CD14-positive monocyte (primary cell): ENCODE measurements at regions not wholly inside any gene's neighbourhood (a gene's known extent, or its start where the extent isn't known, plus 50 kb on each side); places are given as distances from the start of the nearest gene placed in this dataset.

Experiments used
- DNase-seq, 3 donors: peaks; one replicate each; pipeline ENCODE4 v3.0.0-alpha.2; 2011 to 2022
- H2AFZ ChIP-seq: 2 replicates; pipeline ENCODE4 v1.6.0; 2012; ENCODE audit warnings: mild to moderate bottlenecking, low read depth, low read length, inconsistent platforms; ENCODE audit not compliant: insufficient read depth, poor library complexity, severe bottlenecking
- H3K27ac ChIP-seq, 2 donors: 1 replicate in 1 of 2; 2 replicates in 1 of 2; pipeline ENCODE4 v1.5.1; 2012 to 2013; ENCODE audit warnings: low read length in 2 of 2, control low read depth in 1 of 2, inconsistent platforms in 1 of 2, low read depth in 1 of 2, mild to moderate bottlenecking in 1 of 2
- H3K27me3 ChIP-seq, 2 donors: one replicate each; pipeline versions ENCODE4 v1.6.0 to v1.6.1; 2011 to 2013; ENCODE audit warnings: low read length in 2 of 2; ENCODE audit not compliant: control insufficient read depth in 2 of 2, insufficient read depth in 2 of 2
- H3K36me3 ChIP-seq, 2 donors: replicated peaks in 1 of 2; 1 replicate in 1 of 2; 2 replicates in 1 of 2; pipeline versions ENCODE4 v1.5.1 to v1.6.1; 2012 to 2013; ENCODE audit warnings: low read length in 2 of 2, control low read depth in 1 of 2, inconsistent platforms in 1 of 2, mild to moderate bottlenecking in 1 of 2; ENCODE audit not compliant: insufficient read depth in 2 of 2, control insufficient read depth in 1 of 2
- H3K4me1 ChIP-seq, 2 donors: 1 replicate in 1 of 2; 2 replicates in 1 of 2; pipeline versions ENCODE4 v1.5.1 to v1.6.1; 2012 to 2013; ENCODE audit warnings: low read length in 2 of 2, control low read depth in 1 of 2, inconsistent platforms in 1 of 2, mild to moderate bottlenecking in 1 of 2, moderate library complexity in 1 of 2; ENCODE audit not compliant: insufficient read depth in 2 of 2, control insufficient read depth in 1 of 2
- H3K4me2 ChIP-seq: replicated peaks from 2 replicates; pipeline ENCODE3; 2012; ENCODE audit warnings: low read length, moderate library complexity, mild to moderate bottlenecking; ENCODE audit not compliant: poor library complexity, severe bottlenecking; ENCODE audit errors: extremely low read depth
- H3K4me3 ChIP-seq, 3 experiments: fragments of 200-600 bp in 1 of 3; sonication (generic) in 1 of 3; replicated peaks in 1 of 3; 1 replicate in 2 of 3; 2 replicates in 1 of 3; pipeline ENCODE4 v1.5.1; 2011 to 2013; ENCODE audit warnings: low read length in 3 of 3, mild to moderate bottlenecking in 3 of 3, control low read depth in 2 of 3, low read depth in 2 of 3, inconsistent platforms in 1 of 3, moderate library complexity in 1 of 3
- H3K79me2 ChIP-seq: 2 replicates; pipeline ENCODE4 v1.6.0; 2012; ENCODE audit warnings: mild to moderate bottlenecking, control low read depth, inconsistent platforms, low read length, moderate library complexity; ENCODE audit not compliant: insufficient read depth
- H3K9ac ChIP-seq: 2 replicates; pipeline ENCODE4 v1.6.0; 2017; ENCODE audit warnings: low read length, mild to moderate bottlenecking; ENCODE audit not compliant: insufficient read depth, poor library complexity, severe bottlenecking
- H3K9me3 ChIP-seq, 2 donors: replicated peaks in 1 of 2; 1 replicate in 1 of 2; 2 replicates in 1 of 2; pipeline versions ENCODE4 v1.5.1 to v1.6.1; 2012 to 2013; ENCODE audit warnings: low read length in 2 of 2, control low read depth in 1 of 2; ENCODE audit not compliant: control insufficient read depth in 1 of 2, insufficient read depth in 1 of 2
- H4K20me1 ChIP-seq: 2 replicates; pipeline ENCODE4 v1.6.0; 2012; ENCODE audit warnings: mild to moderate bottlenecking, low read length, control low read depth, moderate library complexity; ENCODE audit not compliant: insufficient read depth
- H3K27ac Mint-ChIP-seq, 7 donors: one replicate each; pipeline ENCODE4 v1.8.0; 2020; ENCODE audit warnings: mild to moderate bottlenecking in 7 of 7, mixed read lengths in 7 of 7, moderate library complexity in 6 of 7, inconsistent platforms in 2 of 7
- H3K27me3 Mint-ChIP-seq, 3 donors: one replicate each; pipeline ENCODE4 v1.8.0; 2021 to 2022; ENCODE audit warnings: low read depth in 3 of 3, mild to moderate bottlenecking in 3 of 3, mixed read lengths in 3 of 3, moderate library complexity in 3 of 3, inconsistent platforms in 1 of 3
- H3K36me3 Mint-ChIP-seq, 2 donors: one replicate each; pipeline ENCODE4 v1.8.0; 2020; ENCODE audit warnings: mixed read lengths in 2 of 2, inconsistent platforms in 1 of 2, mild to moderate bottlenecking in 1 of 2
- H3K4me1 Mint-ChIP-seq: one replicate; pipeline ENCODE4 v1.8.0; 2020; ENCODE audit warnings: mild to moderate bottlenecking, mixed read lengths
- H3K4me3 Mint-ChIP-seq, 2 donors: one replicate each; pipeline ENCODE4 v1.8.0; 2020; ENCODE audit warnings: mild to moderate bottlenecking in 2 of 2, mixed read lengths in 2 of 2, moderate library complexity in 1 of 2
- H3K9me3 Mint-ChIP-seq, 7 donors: one replicate each; pipeline ENCODE4 v1.8.0; 2020 to 2022; ENCODE audit warnings: mixed read lengths in 7 of 7, mild to moderate bottlenecking in 6 of 7, moderate library complexity in 6 of 7, inconsistent platforms in 2 of 7
- CTCF ChIP-seq: fragments of 200-600 bp; IDR thresholded peaks from one replicate; pipeline ENCODE4 v1.8.0; 2022; ENCODE audit warnings: antibody characterized with exemption, mild to moderate bottlenecking
- WGBS: methylation state at CpG from one replicate; pipeline ENCODE4 v1.1.5; 2013; ENCODE audit warnings: missing lambda C conversion rate; ENCODE audit not compliant: insufficient coverage; 5-methylcytosine and 5-hydroxymethylcytosine counted together
- intact Hi-C, 2 donors: fragments of 100-400 bp; cut with micrococcal nuclease; formaldehyde crosslinking; loops; one replicate each; pipeline versions ENCODE4 v1.15.0 to v1.15.1; 2023

- no peaks in the 10 kb centered on the region for H3K9me3 ChIP-seq
- H3K36me3 Mint-ChIP-seq, result no peaks in the 10 kb centered on the region
- peaks cover 21% of the 10 kb centered on the region for H3K4me1 Mint-ChIP-seq
- peaks cover 0 to 22% of the 10 kb centered on the region in 2 donors for H3K27me3 ChIP-seq
- no peaks in the 10 kb centered on the region for H3K79me2 ChIP-seq
- H3K4me1 ChIP-seq, result peaks cover 6 to 9% of the 10 kb centered on the region in 2 donors
- H3K4me3 Mint-ChIP-seq, result no peak overlapping the region
- H3K9ac ChIP-seq, result no peak overlapping the region
- 49% methylated on average over 14 of the region's 17 CpGs for WGBS
- H3K4me3 ChIP-seq, result no peak overlapping the region
- no peaks in the 10 kb centered on the region for H4K20me1 ChIP-seq
- no peak for DNase-seq
- TF ChIP-seq CTCF, result no peak
- peaks cover 28 to 41% (median 31%) of the 10 kb centered on the region in 3 donors for H3K27me3 Mint-ChIP-seq
- H3K9me3 Mint-ChIP-seq, result peaks cover 0 to 4% (median 0%) of the 10 kb centered on the region in 7 donors
- H3K27ac Mint-ChIP-seq, result no peak overlapping the region
- H3K36me3 ChIP-seq, result no peaks in the 10 kb centered on the region
- H2AFZ ChIP-seq, result no peak overlapping the region
- H3K4me2 ChIP-seq, result no peak overlapping the region
- H3K27ac ChIP-seq, result no peak overlapping the region
- intact Hi-C loops, result no loop called here
Observed at GRCh38 chr12:131221061-131221956, 267.6 kb downstream of the ADGRD1 start.

- Mint-ChIP-seq H3K9me3 (peaks cover 0 to 4% (median 0%) of the 10 kb centered on the region in 7 donors), H3K36me3 (no peaks in the 10 kb centered on the region), H3K27me3 (peaks cover 26 to 36% (median 30%) of the 10 kb centered on the region in 3 donors), H3K4me1 (peaks cover 21% of the 10 kb centered on the region), H3K27ac (no peak overlapping the region), H3K4me3 (peak overlapping the region in 1 of 2 donors; percentile 72)
- no peak for TF ChIP-seq CTCF
- Histone ChIP-seq H2AFZ (peak overlapping the region; percentile 47), H3K4me3 (no peak overlapping the region), H3K27me3 (peaks cover 0 to 22% of the 10 kb centered on the region in 2 donors), H3K4me2 (peak overlapping the region; percentile 34), H3K36me3 (no peaks in the 10 kb centered on the region), H3K4me1 (peaks cover 6 to 9% of the 10 kb centered on the region in 2 donors), H3K27ac (no peak overlapping the region), H3K9ac (no peak overlapping the region), H3K9me3 (no peaks in the 10 kb centered on the region), H4K20me1 (no peaks in the 10 kb centered on the region), H3K79me2 (no peaks in the 10 kb centered on the region)
- no peak for DNase-seq
- intact Hi-C loops, result no loop called here
- 16% methylated on average over 5 of the region's 5 CpGs for WGBS
Observed at GRCh38 chr12:131221957-131222328, 268.2 kb downstream of the ADGRD1 start.
